NCI-H345 treated with DMSO at 0.1 percent for 48 hours (cell line): ENCODE measurements at regions not wholly inside any gene's neighbourhood (a gene's known extent, or its start where the extent isn't known, plus 50 kb on each side); places are given as distances from the start of the nearest gene placed in this dataset.

Source experiments
- DNase-seq: peaks from one replicate; lab custom pipeline; 2025; ENCODE audit not compliant: unreplicated experiment; lab: John Stamatoyannopoulos, UW

GRCh38 chr13:103730407-103730806 lies 664.2 kb upstream of the SLC10A2 start:
- no peak for DNase-seq

GRCh38 chr13:103726808-103727207 lies 660.6 kb upstream of the SLC10A2 start:
- DNase-seq: no peak

DNA sequence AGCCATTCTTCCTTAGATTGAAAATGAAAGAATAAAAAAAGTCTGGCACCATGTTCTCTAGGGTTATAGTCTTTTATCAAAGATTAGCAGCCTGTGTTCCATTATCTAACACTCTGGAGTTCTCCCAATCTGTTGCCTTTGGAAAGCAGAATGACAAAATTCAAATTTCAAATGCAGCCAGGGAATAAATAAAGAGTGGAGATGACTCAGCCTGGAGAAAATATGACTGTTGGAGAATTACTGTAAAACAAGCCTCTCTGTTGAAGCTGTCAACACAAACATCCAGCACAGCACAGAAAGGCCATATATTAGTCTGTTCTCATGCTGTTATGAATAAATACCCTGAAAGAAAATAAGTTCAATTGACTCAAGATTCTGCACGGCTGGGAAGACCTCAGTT lies 650.5 kb upstream of the SLC10A2 start:
- no peak for DNase-seq

GRCh38 chr13:103715335-103715734 lies 649.1 kb upstream of the SLC10A2 start:
- no peak for DNase-seq

DNA sequence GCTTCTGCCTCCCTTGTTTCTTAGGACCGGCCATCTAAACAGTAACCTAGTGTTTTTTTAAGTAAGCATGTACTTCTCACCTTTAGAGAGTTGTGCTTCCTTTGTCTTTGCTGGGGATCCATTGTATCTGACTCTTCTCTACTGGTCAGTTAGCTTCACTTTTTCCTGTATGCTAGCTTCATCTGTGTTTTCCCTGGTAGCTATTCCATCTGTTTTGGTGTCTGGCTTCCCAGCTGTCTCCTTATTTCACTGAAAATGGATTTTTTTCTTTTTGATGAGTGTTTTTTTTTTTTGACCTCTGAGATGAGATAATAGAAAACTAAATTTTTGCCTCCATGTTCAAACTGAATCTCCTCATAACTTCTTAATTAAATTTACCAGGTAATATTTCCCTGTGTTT lies 637.0 kb upstream of the SLC10A2 start:
- no peak for DNase-seq

DNA sequence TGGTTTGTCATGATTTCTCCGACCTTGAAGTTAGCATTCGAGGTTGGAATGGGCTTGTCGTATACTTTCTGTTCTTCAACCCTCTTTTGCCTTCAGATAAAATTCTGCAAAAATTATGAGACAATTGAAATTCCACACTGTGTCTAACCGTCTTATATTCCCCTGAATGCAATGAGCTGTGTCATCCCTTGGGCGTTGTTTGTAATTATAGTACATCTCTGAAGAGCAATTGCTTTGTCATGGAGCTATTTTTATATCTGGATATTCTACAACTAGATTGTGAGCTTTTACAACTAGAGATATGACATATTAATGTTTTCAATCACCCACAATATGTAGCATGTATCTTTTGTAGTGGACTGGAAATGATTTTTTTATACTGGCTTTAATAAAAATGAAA lies 631.8 kb upstream of the SLC10A2 start:
- no peak for DNase-seq

- no peak for DNase-seq
Measured at GRCh38 chr13:103695320-103695719, 629.1 kb upstream of the SLC10A2 start.

DNA sequence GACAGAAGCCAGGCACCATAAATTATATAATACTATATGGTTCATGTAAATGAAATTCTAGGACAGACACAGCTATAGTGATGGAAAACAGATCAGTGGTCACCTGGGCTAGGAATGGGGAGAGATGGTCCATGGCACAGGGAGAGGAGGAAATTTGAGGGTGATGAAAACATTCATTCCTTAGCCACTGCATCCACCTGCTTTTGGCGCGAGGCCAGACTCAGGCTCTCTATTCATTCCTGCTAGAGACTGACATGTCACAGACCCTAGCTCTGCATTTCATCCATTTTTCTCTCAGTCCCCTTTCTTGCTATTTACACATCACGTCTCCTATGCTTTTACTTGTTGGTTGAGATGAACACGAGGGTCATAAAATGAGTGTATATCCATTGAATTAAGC lies 628.3 kb upstream of the SLC10A2 start:
- no peak for DNase-seq

DNA sequence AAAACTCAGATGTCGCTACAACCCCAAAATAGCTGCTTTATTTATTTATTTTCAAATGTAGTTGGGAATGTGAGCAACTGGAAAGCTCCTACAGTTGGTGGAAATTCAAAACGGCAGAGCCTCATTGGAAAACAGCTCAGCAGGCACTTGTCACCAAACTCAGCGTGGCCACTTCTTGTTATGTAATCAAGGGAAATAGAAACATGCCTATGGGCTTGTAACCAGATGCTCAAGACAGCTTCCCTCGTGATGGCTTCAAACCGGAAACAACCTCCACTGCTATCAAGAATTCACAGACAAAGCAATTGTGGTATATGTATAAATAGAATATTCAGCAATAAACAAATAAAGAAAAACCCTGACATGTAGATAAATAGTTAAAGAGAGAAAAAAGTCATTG lies 627.8 kb upstream of the SLC10A2 start:
- no peak for DNase-seq

GRCh38 chr13:103692442-103692841 lies 626.2 kb upstream of the SLC10A2 start:
- DNase-seq: no peak

DNA sequence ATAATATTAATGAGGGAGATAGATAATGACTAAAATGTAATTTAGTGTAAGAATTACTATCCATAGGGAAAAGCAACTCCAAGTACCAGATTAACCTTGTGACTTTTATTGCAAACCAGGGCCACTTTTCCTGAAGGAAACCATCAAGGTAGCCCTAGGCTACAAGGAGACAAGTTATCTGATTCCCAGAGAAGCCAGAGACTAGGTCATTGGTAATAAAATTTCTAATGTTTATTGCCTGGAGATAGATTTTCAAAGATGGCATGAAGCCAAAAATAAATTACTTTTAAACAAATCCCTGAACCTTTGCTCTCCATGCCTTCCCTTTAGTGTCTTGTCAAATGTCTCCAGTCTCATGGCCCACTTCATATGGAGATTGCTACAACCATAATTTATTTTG lies 610.1 kb upstream of the SLC10A2 start:
- DNase-seq: no peak

- no peak for DNase-seq
Measured at GRCh38 chr13:103671547-103671946, 605.3 kb upstream of the SLC10A2 start.

DNA sequence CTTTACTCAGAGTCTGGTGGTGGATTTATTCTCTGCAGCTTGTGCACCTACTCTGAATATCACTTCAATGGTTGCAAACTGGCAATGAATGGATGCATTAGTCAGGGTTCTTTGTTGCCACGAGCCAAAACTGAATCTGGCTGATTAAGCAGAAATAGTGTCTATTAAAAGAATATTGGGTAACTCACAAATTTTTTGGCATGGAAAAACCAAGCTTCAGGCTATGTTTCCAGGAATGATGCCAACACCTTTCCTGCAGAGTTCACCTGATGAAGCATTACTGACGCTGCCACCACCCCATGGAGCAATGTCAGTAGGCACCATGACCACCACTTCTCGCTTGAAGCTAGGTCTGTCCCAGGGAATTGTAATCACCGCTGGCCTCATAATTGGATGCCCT lies 597.8 kb upstream of the SLC10A2 start:
- no peak for DNase-seq

DNA sequence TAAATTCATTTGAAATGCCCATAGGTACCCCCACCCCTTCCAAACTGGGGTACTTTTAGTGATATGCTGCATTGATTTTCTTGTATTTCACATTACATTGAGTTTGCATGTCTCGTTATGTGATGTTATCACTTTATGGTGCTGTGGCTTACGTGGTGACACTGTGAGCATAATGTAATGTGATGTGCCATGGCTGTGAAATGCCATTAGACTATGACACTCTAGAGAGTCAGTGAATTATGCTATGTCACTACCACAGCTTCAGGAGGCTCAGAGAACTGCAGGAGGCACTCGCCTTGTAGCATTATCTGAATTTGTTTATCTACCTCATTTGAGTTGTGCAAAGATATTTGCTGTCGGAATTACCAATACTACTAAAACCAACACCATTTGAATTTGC lies 590.1 kb upstream of the SLC10A2 start:
- DNase-seq: no peak

- DNase-seq: no peak
Measured at GRCh38 chr13:103640606-103641005, 574.4 kb upstream of the SLC10A2 start.

DNA sequence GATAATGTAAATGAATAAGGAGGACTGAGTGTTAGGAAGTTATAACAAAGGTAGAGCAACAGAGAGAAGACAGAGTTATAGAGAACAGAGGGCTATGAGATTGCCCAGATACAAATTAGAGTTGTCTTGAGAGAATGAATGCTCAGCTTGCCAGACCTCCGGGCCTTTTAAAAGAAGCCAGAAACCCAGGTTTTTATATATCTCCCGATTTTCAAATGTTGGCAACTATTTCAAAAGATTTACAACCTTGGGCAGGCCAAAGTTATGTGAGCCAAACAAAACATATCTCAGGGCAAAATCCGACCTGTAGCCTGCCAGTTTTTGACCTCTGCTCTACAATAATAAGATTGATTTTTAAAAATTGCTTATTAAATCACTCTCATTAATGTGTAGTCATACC lies 573.1 kb upstream of the SLC10A2 start:
- no peak for DNase-seq

GRCh38 chr13:103638706-103639105 lies 572.5 kb upstream of the SLC10A2 start:
- DNase-seq: no peak

GRCh38 chr13:103634066-103634465 lies 567.8 kb upstream of the SLC10A2 start:
- no peak for DNase-seq

DNA sequence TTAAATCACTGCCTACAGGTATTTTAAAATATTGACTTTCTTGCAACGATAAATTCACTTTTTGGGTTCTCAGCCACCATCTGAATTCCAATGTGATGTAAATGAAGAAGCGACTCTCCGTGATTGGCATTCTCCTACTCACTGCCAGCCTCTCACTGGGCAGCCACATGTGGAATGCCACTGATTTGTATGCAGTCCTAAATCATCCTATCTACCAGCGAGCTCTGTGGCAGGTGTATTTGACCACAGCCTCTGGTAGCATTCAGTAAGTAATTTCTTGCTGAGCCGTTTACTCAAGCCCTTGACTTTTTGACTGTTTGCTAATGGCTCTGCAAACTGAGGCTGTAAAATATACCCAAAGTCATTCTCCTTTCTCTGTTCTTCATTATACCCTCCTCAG lies 559.0 kb upstream of the SLC10A2 start:
- DNase-seq: no peak

DNA sequence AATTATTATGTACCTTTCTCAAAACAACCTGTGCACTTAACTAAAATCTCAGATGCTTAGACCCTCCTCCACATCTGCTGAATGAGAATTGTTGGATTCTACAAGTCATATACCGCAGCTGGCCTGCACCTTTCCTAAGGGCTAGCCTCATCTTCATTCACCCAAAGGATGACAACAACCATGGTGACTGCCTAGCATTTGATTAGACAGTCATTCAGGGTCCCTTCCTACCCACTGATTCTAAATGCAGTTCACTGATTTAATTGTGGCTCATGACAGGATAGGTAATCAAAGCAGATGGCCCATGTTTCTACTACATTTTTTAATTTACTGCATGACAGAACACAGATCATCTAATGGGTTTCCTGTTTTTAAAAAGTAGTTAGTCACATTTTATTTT lies 551.9 kb upstream of the SLC10A2 start:
- no peak for DNase-seq

- DNase-seq: no peak
Measured at GRCh38 chr13:103615771-103616170, 549.6 kb upstream of the SLC10A2 start.

DNA sequence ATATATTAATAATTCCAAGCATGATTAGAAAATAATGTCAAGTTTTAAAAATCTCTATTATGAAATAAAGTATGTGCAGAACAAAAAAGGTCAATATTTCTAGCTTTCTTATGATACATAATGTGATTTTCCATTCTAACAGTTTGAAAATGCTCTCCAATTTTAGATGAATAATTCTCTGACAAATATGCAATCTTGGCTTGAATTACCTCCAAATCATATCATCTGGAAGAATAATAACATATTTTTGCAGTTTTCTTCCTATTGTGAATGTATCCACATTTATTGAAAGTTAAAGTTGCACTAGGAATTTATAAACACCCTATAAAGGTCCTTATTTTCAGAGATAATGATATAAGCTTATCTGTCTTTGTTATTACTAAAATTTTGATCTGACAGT lies 548.5 kb upstream of the SLC10A2 start:
- no peak for DNase-seq

DNA sequence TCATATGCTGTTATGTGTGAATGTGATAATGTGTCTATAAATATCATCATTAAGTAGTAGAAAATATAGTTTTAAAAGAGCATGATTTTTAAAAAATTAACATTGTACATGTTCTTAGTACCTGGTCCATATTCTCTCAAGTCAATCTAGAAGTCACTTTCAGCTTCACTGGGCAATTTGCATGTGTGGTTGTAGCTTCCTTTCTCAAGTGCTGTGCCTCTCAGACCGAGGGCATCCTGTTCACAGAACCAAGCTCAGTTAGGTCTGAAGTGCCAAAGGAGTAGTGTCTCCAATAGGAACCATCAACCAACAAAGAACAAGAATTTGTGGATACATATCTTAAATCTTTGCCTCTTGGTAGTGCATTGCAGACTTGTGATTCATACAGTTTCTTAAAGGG lies 541.8 kb upstream of the SLC10A2 start:
- no peak for DNase-seq
